ENCODE measurements at regions not wholly inside any gene's neighbourhood (a gene's known extent, or its start where the extent isn't known, plus 50 kb on each side); places are given as distances from the start of the nearest gene placed in this dataset.
"Not testable (repeated sequence)": the region's sequence is repeated elsewhere in the genome, so short reads cannot be mapped to it uniquely, and the experiment has no call there.

- H3K27ac Mint-ChIP-seq; H3K4me1 Mint-ChIP-seq (ENCODE audit: low read depth); H3K9me3 Mint-ChIP-seq; intact Hi-C loops (cut with micrococcal nuclease); CTCF ChIA-PET; H3K27me3 Mint-ChIP-seq (ENCODE audit: low read depth); H3K4me3 Mint-ChIP-seq; H3K36me3 Mint-ChIP-seq (ENCODE audit: low read depth): not testable (repeated sequence)
- peak; percentile 14 for DNase-seq
Observed at GRCh38 chr2:111570300-111571114, 313.5 kb downstream of the ANAPC1 start.

- H3K4me3 Mint-ChIP-seq; H3K36me3 Mint-ChIP-seq (ENCODE audit: low read depth); DNase-seq; H3K4me1 Mint-ChIP-seq (ENCODE audit: low read depth); H3K27ac Mint-ChIP-seq; CTCF ChIA-PET; intact Hi-C loops (cut with micrococcal nuclease); H3K27me3 Mint-ChIP-seq (ENCODE audit: low read depth); H3K9me3 Mint-ChIP-seq: not testable (repeated sequence)
Observed at GRCh38 chr2:111574803-111575202, 309.2 kb downstream of the ANAPC1 start.

DNA sequence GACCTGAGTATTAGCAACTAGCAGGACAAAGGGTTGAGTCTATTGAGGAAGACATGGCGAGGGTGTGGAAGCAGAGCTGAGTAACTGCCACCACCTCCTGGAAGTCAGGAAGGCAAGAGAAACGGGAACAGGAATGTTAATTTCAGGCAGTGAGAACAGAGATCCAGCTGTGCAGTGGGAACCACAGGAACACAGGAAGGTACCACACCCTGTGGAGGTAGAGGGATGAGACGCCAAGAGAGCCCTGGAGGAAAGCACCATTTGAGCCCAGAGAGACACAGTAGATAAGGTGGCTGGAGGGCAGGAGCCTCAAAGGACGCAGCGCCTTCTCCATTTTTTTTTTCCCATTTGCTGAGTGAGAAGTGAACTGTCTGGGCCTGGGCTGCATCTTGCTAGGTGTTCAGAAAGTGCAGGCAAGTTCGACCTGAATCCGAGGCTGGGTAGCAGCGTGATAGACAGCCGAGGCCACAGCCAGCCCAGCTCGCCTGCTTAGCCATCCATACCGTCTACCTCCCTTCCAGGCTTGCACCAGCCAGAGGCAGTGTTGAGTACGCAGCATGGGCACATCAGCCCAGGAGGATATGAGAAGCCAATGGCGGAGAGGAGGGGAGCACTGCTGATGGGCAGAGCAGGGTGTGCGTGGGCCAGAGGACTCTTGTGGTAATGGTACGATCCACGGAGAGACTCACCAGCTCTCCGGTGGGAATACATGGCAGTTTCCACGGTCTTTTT, 306.7 kb downstream of the ANAPC1 start:
- intact Hi-C loops (cut with micrococcal nuclease); H3K4me3 Mint-ChIP-seq; H3K4me1 Mint-ChIP-seq (ENCODE audit: low read depth); DNase-seq; H3K9me3 Mint-ChIP-seq; H3K27ac Mint-ChIP-seq; H3K36me3 Mint-ChIP-seq (ENCODE audit: low read depth); H3K27me3 Mint-ChIP-seq (ENCODE audit: low read depth); CTCF ChIA-PET: not testable (repeated sequence)

DNA sequence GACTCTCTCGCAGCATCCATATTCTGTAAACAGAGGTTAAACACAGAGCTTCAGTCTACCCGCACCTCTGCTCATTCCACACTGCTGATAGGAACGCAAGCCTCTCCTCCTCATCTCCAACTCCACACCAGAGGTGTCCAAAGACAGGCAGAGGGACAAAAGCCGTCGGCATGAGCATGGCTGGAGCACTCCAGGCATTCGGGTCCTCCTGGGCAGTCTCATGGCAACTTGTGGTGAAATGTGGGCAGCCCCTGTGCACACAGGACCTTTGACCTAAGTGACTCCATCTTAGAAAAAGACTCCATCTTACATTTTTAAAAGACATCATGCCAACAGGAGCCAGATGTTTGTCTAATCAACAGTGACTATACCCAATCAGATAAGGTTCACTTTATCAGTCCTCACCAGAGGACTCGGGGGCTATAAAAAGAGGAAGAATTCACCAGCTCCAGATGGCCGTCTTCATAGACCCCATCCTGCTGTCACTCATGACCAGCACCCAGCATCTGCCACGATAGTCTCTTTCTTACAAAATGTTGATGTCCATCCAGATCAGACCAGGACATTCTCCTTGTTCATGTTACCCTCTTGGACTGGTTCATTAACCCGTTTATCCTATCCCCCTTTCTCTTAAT, 304.4 kb downstream of the ANAPC1 start:
- H3K4me3 Mint-ChIP-seq; CTCF ChIA-PET; H3K4me1 Mint-ChIP-seq (ENCODE audit: low read depth); intact Hi-C loops (cut with micrococcal nuclease); H3K9me3 Mint-ChIP-seq; H3K27me3 Mint-ChIP-seq (ENCODE audit: low read depth); H3K36me3 Mint-ChIP-seq (ENCODE audit: low read depth); H3K27ac Mint-ChIP-seq; DNase-seq: not testable (repeated sequence)

GRCh38 chr2:111580616-111581015, 303.4 kb downstream of the ANAPC1 start:
- H3K27ac Mint-ChIP-seq; H3K9me3 Mint-ChIP-seq; CTCF ChIA-PET; H3K36me3 Mint-ChIP-seq (ENCODE audit: low read depth); H3K4me3 Mint-ChIP-seq; H3K4me1 Mint-ChIP-seq (ENCODE audit: low read depth); H3K27me3 Mint-ChIP-seq (ENCODE audit: low read depth); DNase-seq; intact Hi-C loops (cut with micrococcal nuclease): not testable (repeated sequence)

DNA sequence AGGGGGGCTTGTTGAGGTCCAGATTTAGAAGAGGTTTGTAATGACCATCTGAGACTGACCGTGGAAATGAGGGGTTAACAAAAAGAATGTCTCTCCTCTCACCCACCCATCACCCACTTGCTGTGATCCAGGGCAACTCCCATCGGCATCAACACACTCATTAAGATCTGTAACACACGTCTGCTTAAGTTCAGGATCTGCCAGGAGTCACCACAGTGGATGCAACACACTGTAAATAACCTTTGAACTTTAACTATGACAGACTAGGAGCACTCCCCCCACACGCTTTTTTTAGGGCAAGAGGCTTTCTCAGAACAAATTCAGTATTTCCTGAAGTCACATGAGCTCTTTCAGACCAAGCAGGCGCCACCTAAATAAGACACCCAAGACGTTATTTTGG, 301.9 kb downstream of the ANAPC1 start:
- H3K4me3 Mint-ChIP-seq; H3K4me1 Mint-ChIP-seq (ENCODE audit: low read depth); H3K27me3 Mint-ChIP-seq (ENCODE audit: low read depth); H3K27ac Mint-ChIP-seq; H3K9me3 Mint-ChIP-seq; H3K36me3 Mint-ChIP-seq (ENCODE audit: low read depth); CTCF ChIA-PET; intact Hi-C loops (cut with micrococcal nuclease); DNase-seq: not testable (repeated sequence)

DNA sequence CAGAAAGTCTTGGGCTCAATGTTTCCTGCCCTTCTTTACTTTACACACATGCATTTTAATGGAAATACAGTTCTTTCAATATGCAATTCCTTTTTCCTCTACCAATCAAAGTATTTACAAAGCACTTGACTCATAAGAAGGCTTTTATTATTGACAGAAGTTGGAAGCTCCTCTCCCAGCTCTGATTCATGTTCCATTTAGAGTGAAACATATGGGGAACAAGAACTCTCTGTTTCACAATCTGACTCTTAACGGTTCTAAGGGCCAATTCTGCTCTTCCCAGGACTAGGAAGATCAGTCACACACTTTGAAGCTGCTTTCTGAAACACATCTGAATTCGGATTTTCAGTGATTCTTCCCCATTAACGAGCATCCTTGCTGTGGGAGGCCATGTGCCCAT, 300.5 kb downstream of the ANAPC1 start:
- DNase-seq; H3K4me1 Mint-ChIP-seq (ENCODE audit: low read depth); H3K9me3 Mint-ChIP-seq; intact Hi-C loops (cut with micrococcal nuclease); H3K4me3 Mint-ChIP-seq; H3K27ac Mint-ChIP-seq; H3K27me3 Mint-ChIP-seq (ENCODE audit: low read depth); CTCF ChIA-PET; H3K36me3 Mint-ChIP-seq (ENCODE audit: low read depth): not testable (repeated sequence)

GRCh38 chr2:111584540-111584939, 299.5 kb downstream of the ANAPC1 start:
- intact Hi-C loops (cut with micrococcal nuclease); DNase-seq; H3K4me1 Mint-ChIP-seq (ENCODE audit: low read depth); H3K4me3 Mint-ChIP-seq; H3K9me3 Mint-ChIP-seq; H3K27ac Mint-ChIP-seq; CTCF ChIA-PET; H3K36me3 Mint-ChIP-seq (ENCODE audit: low read depth); H3K27me3 Mint-ChIP-seq (ENCODE audit: low read depth): not testable (repeated sequence)

DNA sequence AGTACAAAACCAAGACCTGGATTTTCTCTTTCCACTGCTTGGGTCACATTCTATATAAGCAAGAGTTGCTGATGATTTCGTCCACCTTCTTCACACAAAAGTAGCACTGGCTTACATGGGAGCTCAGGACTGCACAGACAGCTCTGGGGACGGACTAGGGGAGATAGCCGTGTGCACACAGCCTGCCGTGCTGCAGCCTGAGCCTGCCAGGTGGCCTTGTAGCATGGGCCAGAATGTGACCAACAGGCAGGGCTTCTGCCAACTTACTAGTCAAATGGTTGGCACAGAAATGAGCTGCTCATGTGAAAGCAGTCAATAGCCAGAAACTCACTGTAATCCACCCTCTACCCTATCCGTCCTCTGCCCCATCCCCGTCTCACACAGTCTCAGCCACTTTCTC, 299.0 kb downstream of the ANAPC1 start:
- CTCF ChIA-PET; H3K27me3 Mint-ChIP-seq (ENCODE audit: low read depth); intact Hi-C loops (cut with micrococcal nuclease); H3K36me3 Mint-ChIP-seq (ENCODE audit: low read depth); H3K27ac Mint-ChIP-seq; H3K4me3 Mint-ChIP-seq; H3K9me3 Mint-ChIP-seq; DNase-seq; H3K4me1 Mint-ChIP-seq (ENCODE audit: low read depth): not testable (repeated sequence)

- CTCF ChIA-PET; H3K9me3 Mint-ChIP-seq; H3K4me1 Mint-ChIP-seq (ENCODE audit: low read depth); DNase-seq; H3K36me3 Mint-ChIP-seq (ENCODE audit: low read depth); intact Hi-C loops (cut with micrococcal nuclease); H3K27me3 Mint-ChIP-seq (ENCODE audit: low read depth); H3K4me3 Mint-ChIP-seq; H3K27ac Mint-ChIP-seq: not testable (repeated sequence)
Observed at GRCh38 chr2:111586014-111586413, 298.0 kb downstream of the ANAPC1 start.

DNA sequence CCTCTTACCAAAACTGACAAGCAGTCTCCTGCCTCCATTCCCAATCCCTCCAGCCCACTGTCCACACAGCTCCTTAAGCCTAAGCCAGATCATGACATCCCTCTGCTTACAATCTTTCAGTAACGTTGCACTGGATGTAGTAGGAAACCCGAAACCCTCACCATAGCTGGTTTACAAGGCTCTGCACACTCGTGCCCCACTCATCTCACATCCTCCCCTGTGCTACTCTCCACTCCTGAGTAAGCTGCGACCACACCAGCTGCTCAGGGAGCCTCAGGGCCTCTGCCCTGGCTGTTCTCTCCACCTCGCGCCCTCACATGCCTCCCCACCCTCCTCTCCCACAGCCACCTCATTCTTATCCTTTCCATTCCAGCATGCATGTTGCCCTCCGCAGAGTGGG, 288.9 kb downstream of the ANAPC1 start:
- H3K9me3 Mint-ChIP-seq; H3K27me3 Mint-ChIP-seq (ENCODE audit: low read depth); intact Hi-C loops (cut with micrococcal nuclease); H3K27ac Mint-ChIP-seq; H3K4me3 Mint-ChIP-seq; H3K4me1 Mint-ChIP-seq (ENCODE audit: low read depth); DNase-seq; CTCF ChIA-PET; H3K36me3 Mint-ChIP-seq (ENCODE audit: low read depth): not testable (repeated sequence)

GRCh38 chr2:111596808-111597705, 286.9 kb downstream of the ANAPC1 start:
- H3K9me3 Mint-ChIP-seq; H3K27me3 Mint-ChIP-seq (ENCODE audit: low read depth); H3K27ac Mint-ChIP-seq; H3K4me3 Mint-ChIP-seq; intact Hi-C loops (cut with micrococcal nuclease); DNase-seq; CTCF ChIA-PET; H3K36me3 Mint-ChIP-seq (ENCODE audit: low read depth); H3K4me1 Mint-ChIP-seq (ENCODE audit: low read depth): not testable (repeated sequence)
